Kidney glomerular epithelial cell (primary cell): ENCODE measurements at regions not wholly inside any gene's neighbourhood (a gene's known extent, or its start where the extent isn't known, plus 50 kb on each side); places are given as distances from the start of the nearest gene placed in this dataset.
A peak's percentile ranks its signal among the peaks of the same experiment; 100 is the strongest.

ENCODE experiments used
- DNase-seq: peaks from one replicate; lab custom pipeline; 2025; lab: John Stamatoyannopoulos, UW

DNA sequence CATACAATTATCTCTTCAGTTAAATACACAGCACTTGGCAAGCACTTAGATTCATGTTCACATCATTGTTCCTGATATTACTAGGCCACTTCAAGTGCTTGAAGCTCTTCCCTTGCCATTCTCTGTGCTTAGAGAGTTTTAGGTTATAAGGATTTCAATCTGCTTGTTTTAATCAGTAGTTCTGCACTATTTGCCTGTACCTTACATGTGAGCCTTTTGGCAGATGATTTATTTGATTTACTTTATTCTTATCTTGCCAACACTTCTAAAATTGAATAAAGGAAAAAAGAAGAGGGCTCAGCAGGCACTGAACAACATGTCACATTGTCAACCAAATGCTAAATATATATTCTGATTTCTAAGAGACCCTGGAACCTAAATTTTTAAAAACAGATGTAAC lies 363.8 kb upstream of the USP15 start:
- DNase-seq: no peak

DNA sequence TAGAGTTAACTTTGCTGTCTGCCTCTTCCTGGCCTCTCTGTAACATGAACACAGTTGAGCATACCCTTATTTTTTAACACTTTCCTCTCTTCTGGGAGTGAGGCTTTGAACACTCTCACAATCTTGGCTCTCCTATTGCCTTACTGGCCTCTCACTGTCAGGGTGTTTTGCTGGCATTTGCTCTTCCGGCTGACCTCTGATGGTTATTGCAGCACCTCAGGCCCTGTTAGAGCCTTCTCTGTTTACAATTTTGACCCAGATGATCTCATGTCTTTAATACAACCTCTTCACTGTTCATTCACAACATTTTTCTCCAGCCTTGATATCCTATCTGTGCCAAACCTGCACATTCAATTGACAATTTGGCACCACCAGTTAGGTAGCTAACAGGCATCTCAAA lies 357.8 kb upstream of the USP15 start:
- no peak for DNase-seq

DNA sequence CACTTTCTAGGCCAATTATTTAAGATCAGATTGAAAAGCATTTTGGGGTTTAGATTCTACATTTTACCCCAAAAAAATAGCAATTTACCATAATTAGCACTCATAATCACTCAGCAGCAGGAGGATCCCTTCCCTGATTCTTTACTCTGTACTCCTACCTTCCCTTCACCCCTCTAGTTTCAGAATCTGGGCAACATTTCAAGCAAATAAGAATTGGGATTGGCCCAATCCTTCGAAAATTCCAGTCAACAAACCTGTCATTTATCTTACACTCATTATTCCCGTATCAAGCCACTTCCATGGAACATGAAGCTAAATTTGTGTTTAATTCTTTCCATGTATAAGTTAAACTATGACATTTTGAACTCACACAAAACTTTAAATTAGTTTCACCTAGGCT lies 349.1 kb upstream of the USP15 start:
- DNase-seq: no peak

DNA sequence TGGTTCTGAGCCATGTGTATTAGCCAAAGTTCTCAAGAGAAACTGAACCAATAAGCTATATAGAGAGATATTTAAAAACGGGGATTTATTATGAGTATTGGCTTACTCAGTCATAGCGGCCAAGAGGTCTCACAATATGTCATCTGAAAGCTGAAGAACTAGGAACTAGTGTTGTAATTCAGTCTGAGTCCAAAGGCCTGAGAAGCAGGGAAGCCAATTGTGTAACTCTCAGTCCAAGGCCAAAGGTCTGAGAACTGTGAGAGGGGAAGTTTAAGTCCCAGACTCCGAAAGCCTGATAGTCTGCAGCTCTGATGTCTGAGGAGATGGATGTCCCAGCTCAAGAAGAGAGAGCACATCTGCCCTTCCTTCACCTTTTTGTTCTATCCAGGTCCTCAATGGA lies 344.8 kb upstream of the USP15 start:
- DNase-seq: no peak

DNA sequence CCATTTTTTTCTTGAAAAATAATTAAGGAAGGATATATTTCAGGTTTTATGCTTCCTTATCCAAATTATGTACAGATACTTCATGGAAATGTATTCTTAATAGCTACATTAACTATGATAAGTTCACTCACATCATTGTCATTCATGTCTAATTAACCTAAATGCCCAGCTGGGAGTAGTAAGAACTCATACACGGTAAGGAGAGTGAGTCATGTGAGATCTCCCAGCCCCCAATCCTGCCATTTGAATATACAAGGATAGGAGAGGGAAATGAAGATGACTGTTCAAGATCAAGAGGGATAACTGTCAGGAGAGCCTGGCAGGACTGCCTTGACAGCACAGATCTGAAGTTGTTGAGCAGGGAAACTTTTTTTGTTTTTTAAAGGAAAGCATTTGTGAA lies 343.4 kb upstream of the USP15 start:
- no peak for DNase-seq

DNA sequence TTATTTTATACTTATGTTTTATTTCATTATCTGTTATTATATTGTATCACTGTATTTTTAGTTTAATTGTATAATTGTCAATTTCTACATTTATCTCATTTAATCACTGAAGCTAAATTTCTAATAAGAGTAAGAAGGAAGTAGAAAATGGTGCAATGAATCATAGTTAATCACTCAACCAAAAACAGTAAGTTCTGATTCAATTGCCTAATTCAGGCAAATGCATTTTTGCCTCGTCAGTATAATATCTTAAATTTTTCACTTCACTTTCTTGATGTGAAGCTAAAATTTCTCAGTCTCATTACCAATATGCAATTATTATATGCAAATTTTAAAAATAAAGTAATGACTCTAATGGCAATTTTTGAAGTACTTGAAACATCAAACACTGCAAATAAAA lies 340.5 kb upstream of the USP15 start:
- no peak for DNase-seq

DNA sequence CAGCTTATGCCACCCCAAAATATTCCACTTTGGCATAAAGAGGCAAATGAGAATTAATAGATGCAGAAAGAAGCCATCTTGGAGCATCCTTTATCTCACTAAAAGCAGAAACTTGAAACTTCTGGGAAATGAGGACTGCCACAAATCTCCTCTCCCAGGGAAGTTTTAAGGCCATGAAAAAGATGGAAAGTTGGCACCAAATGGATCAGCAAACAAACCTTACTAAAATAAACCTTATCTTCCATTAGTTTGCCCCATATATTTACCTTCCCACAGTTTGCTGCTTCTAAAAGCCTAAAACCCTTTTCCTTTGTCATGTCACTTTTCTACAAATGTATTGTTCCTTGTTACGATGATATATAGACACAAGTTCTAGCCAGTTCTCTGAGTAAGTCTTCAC lies 340.0 kb upstream of the USP15 start:
- DNase-seq: no peak

DNA sequence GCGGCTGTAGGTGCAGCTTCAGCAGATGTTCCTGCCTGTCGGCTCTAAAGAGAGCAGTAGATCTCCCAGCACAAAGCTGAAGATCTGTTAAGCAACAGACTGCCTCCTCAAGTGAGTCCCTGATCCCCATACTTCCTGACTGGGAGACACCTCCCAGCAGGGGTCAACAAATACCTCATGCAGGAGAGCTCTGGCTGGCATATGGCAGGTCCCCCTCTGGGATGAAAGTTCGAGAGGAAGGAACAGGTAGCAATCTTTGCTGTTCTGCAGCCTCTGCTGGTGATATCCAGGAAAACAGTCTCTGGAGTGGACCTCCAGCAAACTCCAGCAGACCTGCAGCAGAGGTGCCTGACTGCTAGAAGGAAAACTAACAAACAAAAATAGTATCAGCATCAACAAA lies 337.1 kb upstream of the USP15 start:
- DNase-seq: no peak

DNA sequence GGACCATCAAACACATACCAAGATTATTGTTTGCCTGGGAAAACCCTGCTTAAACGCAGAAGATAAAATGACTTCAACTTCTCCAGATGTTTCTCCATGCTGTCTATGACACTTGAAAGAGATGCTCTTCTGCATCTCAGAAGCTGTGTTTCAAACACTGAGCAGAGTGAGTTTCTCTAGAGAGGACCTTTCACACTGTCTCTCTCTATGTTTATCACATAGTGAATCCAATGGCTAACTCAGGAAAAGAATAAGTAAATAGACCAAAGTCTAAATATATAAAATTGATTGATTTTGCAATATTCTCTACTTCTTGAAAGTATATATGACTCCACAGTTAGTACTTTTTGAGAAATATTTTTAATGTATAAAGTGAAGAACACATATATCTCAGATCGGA lies 325.6 kb upstream of the USP15 start:
- no peak for DNase-seq

DNA sequence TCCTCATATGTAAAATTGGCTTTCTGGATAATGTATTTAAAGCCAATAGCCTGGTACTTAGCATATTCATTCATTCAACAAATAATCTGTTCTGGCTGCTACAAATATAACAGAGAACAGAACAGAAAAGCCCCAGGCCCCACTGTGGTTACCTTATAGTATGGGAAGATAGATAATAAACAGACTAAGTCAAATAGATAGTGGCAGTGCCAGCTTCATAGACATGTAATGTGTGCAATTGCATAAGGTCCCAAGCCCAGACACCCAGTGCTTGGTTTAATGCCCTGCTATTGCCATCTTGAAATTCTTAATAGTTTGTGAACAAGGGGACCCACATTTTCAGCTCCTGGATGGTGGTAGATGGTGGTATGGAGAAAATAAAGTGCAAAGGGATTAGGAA lies 320.2 kb upstream of the USP15 start:
- DNase-seq: no peak

DNA sequence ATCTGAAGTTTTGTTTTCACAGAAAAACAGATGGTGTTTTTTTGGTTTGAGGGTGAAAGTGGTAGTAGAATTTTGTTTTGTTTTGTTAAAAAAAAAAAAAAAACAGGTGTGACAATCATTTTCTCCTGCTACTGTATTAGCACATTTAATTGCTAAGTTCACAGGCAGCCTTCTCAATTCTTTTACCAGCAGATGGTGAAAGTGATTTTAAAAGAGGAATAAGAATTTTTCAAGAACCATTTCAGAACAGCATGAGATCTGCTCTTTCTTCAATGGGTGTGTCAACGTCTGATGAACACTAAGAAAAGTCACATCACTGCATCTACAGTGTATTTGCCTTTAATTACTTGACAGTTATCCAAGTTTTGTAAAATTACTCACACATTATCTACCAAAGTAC lies 303.7 kb upstream of the USP15 start:
- DNase-seq: no peak

DNA sequence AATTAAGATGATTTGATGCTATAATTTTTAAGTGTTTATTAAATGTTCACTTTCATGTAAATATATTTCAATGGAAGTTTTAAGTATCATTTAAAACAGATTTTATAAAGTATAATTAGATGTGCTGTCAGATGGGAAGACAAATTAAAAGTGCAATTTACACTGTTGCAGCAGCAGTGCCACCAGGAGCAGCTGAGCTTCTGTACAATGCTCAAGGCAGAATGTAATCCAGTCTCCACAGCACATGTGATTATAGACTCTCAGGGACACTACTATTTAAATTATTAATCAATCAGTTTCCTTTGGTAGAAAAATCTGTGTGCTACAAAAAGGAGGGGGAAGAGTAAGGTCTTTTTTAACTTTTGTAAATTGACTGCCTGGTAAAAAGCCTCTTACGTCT lies 285.7 kb upstream of the USP15 start:
- DNase-seq: no peak

DNA sequence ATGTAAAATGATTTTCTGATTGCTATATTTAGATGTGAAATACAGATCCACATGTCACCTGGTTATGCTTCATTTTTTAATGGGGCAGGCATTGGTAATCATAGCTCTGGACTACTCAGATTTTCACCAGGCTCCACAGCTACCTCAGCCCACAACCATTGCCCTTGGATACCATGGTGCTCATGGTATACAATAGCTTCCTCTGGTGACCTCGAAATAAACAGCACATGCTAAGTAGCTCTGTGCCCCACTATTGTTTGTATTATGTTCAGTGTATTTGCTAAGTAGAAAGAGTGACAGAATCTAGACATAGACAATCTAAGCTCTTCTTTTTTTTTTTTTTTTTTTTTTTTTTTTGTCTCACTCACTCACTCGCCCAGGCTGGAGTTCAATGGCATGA lies 274.4 kb upstream of the USP15 start:
- DNase-seq: no peak

DNA sequence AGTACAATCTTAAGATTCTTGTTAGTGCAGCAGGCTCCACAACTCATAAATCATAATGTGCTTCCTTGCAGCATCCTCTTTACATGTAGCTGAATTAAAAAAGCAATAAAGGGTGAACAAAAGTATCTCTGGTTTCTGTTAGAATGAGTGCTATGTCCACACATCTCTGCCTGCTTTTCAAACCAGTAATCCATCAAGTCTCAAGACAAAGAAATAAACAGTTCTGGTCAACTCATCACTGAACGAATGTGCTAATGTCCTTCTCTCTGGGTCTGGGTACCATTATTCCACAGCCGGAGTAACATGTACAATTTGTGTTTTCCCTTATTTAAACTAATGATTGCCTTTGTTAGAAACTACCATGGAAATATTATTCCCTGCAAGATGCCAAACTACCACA lies 273.0 kb upstream of the USP15 start:
- no peak for DNase-seq

DNA sequence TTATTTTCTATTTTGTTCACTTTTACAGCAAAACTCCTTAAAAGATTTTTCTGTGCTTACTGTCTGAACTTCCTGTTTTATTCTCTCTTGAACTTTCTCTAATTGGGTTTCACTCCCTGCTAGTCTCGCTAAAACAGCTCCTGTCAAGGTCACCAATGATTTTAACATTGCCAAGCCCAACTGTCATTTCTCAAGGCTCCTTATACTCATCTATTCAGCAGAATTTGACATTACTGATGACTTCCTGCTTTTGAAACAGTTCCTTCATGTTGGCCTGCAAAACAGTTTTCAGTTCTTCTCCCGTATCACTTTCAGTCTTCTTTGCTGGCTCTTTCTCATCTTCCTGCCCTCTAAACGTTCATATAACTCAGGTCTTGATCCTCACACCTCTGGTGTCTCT lies 268.5 kb upstream of the USP15 start:
- DNase-seq: no peak

DNA sequence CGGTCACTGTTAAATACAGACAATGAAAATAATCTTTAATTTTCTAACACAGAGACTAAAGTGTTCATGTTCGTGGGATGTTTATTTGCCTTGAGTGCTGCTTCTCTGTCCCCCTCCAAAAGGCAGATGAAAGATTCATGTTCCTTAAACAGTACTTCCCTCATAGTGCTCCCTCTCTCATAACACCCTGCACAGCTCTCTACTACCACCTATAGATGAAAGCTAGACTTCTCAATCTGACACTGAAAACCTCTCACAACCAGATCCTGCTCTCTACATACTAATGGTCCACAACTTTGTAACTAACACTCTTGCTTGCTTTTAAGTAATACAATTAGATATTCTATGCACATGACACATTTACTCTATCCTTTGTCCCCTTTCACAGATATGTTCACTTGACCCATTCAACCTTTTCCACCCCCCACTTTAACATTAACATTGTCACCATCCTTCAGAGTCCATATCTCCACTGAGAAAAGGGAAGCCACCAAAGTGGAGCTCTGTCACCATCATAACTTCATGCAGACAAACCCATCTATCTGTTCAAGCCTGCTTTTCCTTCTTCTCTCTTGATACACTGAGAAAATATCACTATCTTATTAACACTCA lies 266.4 kb upstream of the USP15 start:
- DNase-seq: peak; percentile 38

DNA sequence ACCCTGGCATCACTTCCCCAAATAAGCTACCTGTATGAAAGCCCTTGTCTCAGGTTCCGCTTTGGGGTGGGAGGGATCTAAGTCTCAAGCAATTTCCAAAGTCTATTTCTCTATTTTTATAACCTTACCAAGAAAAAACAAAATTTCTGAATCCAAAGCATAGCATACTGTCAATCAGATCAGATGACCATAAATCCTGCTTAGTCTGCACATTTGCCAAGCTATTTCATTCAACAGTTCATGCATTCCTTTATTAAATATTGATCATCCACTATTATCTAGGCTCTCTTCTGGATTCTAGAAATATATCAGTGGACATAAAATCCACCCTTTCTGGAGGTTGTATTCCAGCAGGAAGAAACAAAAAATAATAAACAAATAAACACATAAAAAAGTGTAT lies 263.5 kb upstream of the USP15 start:
- no peak for DNase-seq

DNA sequence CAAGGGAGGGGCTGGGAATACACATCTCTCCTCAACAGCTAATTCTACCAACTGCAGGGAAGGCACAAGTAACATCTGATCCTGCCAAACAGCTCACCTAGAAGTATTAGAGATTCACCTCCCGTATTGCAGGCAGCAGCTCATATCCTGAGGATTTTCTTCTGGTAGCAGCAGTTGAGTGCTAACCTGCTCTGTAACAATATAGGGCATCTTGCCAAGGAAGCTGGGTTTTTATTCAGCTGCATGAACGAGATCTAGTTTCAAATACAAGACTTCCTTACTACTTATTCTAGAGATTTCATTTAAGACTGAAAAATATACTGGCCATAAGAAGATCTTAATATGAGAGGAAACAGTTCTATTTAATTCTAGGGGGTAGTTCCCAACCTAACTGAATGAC lies 261.4 kb upstream of the USP15 start:
- DNase-seq: no peak

DNA sequence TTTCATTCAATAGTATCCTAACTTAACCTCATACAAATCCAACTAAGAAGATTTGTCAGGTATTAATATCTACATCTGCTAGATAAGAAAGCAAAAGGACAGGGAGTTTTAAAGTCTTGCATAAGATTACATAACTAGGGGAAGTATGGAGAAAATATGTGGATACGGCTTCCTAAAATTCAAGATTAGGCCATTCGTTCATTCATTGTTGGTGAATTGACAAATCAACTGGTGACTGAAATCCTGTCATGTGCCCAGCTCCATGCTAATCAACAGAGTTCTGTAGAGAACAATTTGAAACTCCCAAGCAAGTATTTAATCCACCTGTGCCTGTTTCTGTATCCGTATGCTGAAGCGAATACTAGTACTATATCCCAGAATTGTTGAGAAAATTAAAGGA lies 260.9 kb upstream of the USP15 start:
- DNase-seq: no peak

DNA sequence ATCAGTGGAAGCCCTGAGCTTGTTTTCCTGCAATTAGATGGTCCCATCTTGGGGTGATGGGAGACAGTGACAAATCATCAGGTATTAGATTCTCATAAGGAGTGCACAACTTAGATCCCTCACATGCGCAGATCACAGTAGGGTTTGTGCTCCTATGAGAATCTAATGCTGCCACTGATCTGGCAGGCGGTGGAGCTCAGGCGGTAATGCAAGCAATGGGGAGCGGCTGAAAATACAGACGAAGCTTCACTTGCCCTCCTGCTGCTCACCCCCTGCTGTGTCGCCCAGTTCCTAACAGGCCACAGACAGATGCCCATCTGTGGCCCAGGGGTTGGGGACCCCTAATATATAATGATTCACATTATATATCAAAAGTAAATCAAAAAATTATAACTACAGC lies 258.8 kb upstream of the USP15 start:
- DNase-seq: no peak

DNA sequence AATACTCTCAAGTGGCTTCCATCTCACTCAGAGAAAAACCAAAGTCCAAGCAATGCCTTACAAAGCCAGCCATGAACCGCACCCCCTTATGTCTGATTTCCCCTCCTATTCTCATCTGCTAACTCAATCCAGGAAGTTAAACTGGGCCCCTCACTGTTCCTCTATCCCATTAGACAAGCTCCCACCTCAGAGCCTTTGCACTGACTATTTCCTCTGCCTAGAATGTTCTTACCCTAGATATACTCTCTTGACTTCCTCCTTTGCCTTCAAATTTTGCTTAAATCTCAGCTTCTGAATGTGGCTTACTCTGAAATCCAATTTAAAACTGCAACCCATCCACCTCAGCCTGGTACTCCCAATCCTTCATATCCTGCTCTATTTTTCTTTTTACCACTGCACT lies 257.0 kb upstream of the USP15 start:
- DNase-seq: no peak

DNA sequence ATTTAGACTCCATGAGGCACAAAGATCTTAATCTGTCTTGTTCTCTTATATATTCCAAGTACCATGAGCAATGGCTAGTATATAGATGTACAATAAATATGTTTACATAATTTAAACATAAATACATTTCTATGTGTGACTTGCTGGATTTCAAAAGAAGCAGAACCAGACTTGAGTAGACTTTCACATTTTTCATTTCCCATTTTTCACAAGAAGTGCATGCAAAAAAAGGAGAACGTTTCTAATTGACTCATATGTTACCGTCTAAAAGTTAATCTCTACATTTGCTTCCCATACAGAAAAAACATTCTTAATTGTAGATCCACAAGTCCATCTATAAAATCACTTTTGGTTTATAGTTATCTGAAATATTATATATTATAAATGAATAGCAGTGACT lies 256.5 kb upstream of the USP15 start:
- no peak for DNase-seq

DNA sequence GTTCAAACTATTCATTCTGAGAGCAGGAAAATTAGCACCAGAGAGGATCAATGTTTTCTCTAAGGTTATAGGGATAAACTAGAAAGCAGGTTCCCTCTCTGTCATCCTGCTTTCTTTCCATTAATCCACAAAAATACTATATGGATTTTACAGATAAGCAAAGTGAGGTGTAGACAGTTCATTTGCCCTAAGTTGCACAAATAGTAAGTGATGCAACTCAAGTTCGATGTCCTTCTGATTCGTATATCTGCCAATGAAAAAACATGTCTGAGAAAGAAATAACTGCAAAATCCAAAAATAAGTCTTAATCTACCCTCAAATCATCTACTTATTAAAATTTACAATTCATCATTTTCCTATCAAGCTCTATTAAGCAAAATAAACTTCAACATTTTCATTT lies 254.6 kb upstream of the USP15 start:
- no peak for DNase-seq

DNA sequence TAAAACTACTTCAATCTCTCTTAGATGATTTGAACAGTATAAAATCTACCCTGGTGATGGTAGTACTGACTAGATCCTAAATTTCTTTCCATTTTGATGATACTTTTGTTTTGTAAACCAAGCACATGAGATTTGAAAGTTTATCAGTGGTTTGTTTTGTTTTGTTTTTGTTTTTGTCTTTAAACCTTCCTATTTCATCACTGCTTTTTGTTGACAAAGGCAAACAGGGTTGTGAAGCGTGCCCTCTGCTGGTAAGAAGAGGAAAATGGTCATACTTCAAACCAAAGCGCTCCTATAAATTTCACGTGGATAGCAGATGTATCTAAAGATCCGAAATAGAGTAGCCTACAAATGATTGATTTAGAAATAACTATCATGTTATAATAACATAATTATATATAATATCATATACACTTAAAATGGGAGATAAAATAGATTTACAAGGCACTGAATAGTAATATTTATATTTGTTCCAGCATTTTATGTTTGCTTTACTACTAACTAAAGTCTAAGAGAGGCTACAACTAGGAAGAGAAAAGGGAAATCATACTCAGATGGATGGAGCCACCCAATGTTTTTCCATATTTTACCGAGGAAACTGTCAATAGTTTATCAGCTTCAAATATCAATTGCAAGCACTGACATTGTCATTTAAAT lies 254.0 kb upstream of the USP15 start:
- peak; percentile 11 for DNase-seq

DNA sequence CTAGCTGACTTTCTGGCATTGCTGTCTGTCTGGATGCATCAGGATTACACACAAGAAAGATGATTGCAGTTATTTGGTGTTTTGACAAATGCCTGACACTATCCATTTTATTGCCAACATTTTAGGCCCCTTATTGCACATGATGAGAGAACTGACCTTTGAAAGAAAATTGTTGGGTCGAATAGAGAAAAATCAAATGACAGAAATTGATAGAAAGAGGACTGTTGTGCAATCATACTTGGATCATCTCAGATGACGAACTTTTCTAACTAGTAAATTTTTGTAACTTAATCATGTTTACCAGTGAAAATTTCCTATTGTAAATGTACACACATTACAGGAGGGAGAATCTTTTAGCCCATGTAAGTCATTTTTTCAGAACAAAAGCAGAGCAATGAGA lies 251.5 kb upstream of the USP15 start:
- no peak for DNase-seq
